ENCODE measurements at regions not wholly inside any gene's neighbourhood (a gene's known extent, or its start where the extent isn't known, plus 50 kb on each side); places are given as distances from the start of the nearest gene placed in this dataset.

DNA sequence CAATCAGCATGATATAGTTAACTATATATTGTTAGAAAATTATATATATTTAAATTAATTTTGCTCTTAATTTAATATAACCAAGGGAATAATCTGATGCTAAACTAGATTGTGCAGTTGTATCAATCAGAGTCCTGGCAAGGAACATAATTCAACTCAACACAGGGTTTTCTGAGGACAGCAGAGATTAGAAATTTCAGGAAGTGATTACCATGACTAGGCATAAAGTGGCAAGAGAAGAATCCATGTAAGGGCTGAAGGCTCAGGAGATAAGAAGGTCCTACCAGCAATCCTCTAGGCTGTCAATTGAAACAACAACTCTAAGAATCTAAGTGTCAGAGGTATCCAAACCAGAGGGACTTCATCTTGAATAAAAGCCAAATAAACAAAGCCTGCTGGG lies 807.8 kb downstream of the DSC3 start:
- TF ChIP-seq, protein P1, sequence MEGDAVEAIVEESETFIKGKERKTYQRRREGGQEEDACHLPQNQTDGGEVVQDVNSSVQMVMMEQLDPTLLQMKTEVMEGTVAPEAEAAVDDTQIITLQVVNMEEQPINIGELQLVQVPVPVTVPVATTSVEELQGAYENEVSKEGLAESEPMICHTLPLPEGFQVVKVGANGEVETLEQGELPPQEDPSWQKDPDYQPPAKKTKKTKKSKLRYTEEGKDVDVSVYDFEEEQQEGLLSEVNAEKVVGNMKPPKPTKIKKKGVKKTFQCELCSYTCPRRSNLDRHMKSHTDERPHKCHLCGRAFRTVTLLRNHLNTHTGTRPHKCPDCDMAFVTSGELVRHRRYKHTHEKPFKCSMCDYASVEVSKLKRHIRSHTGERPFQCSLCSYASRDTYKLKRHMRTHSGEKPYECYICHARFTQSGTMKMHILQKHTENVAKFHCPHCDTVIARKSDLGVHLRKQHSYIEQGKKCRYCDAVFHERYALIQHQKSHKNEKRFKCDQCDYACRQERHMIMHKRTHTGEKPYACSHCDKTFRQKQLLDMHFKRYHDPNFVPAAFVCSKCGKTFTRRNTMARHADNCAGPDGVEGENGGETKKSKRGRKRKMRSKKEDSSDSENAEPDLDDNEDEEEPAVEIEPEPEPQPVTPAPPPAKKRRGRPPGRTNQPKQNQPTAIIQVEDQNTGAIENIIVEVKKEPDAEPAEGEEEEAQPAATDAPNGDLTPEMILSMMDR (IDR thresholded peaks at IDR 0.05), result no peak
- no peak for TF ChIP-seq POLR2A (IDR thresholded peaks at IDR 0.05)
